GM23338 (cell line): ENCODE measurements at regions not wholly inside any gene's neighbourhood (a gene's known extent, or its start where the extent isn't known, plus 50 kb on each side); places are given as distances from the start of the nearest gene placed in this dataset.

Experiments used
- ATAC-seq: fragments of 200-7000 bp; cut with Tn5 transposase; 3 replicates; pipeline ENCODE4 v1.9.1; 2020
- DNase-seq: peaks from one replicate; pipeline ENCODE4 v3.0.0-alpha.2; 2015; ENCODE audit warnings: low spot score
- H2AFZ ChIP-seq: fragments of 200-600 bp; sonication (generic); 2 replicates; pipeline ENCODE4 v1.8.0; 2016; ENCODE audit warnings: antibody characterized with exemption, mild to moderate bottlenecking, moderate library complexity
- H3F3A ChIP-seq: fragments of 200-600 bp; sonication (generic); replicated peaks from 2 replicates; pipeline ENCODE4 v1.8.0; 2017; ENCODE audit warnings: antibody characterized with exemption, mixed run types, low read depth
- H3K27ac ChIP-seq: fragments of 200-600 bp; sonication (generic); 2 replicates; pipeline ENCODE4 v1.6.1; 2016; ENCODE audit warnings: low read depth
- H3K27me3 ChIP-seq: fragments of 200-600 bp; sonication (generic); 2 replicates; pipeline ENCODE4 v1.8.0; 2016; ENCODE audit warnings: mild to moderate bottlenecking, mixed run types, moderate library complexity; ENCODE audit not compliant: insufficient read depth
- H3K36me3 ChIP-seq: fragments of 200-600 bp; sonication (generic); 2 replicates; pipeline ENCODE4 v1.8.0; 2016; ENCODE audit warnings: mild to moderate bottlenecking; ENCODE audit not compliant: insufficient read depth
- H3K4me1 ChIP-seq: fragments of 200-600 bp; sonication (generic); 2 replicates; pipeline ENCODE4 v1.8.0; 2016; ENCODE audit warnings: mild to moderate bottlenecking, moderate library complexity; ENCODE audit not compliant: insufficient read depth
- H3K4me2 ChIP-seq: fragments of 200-600 bp; sonication (generic); 2 replicates; pipeline ENCODE4 v1.7.1; 2017; ENCODE audit warnings: mixed run types
- H3K4me3 ChIP-seq: fragments of 200-600 bp; sonication (generic); 2 replicates; pipeline ENCODE4 v1.6.1; 2016; ENCODE audit warnings: mixed run types
- H3K79me2 ChIP-seq: fragments of 200-600 bp; sonication (generic); replicated peaks from 2 replicates; pipeline ENCODE4 v1.8.0; 2017; ENCODE audit warnings: mild to moderate bottlenecking; ENCODE audit not compliant: insufficient read depth
- H3K9me2 ChIP-seq: fragments of 200-600 bp; sonication (generic); 2 replicates; pipeline ENCODE4 v1.8.0; 2017; ENCODE audit not compliant: insufficient read depth
- H4K20me1 ChIP-seq: fragments of 200-600 bp; sonication (generic); replicated peaks from 2 replicates; pipeline ENCODE4 v1.8.0; 2017; ENCODE audit warnings: mild to moderate bottlenecking; ENCODE audit not compliant: insufficient read depth
- H3K27ac Mint-ChIP-seq: 2 replicates; pipeline ENCODE4 v1.8.0; 2020; ENCODE audit warnings: inconsistent platforms, mild to moderate bottlenecking, moderate library complexity, mixed read lengths
- H3K27me3 Mint-ChIP-seq: 3 replicates; pipeline ENCODE4 v1.8.0; 2022; ENCODE audit warnings: low read depth, mild to moderate bottlenecking, moderate library complexity, mixed read lengths, inconsistent platforms; ENCODE audit not compliant: insufficient read depth, poor library complexity
- H3K36me3 Mint-ChIP-seq: 3 replicates; pipeline ENCODE4 v1.8.0; 2021; ENCODE audit warnings: low read depth, mild to moderate bottlenecking, inconsistent platforms, moderate library complexity, mixed read lengths
- H3K4me1 Mint-ChIP-seq: 3 replicates; pipeline ENCODE4 v1.8.0; 2020; ENCODE audit warnings: mild to moderate bottlenecking, inconsistent platforms, mixed read lengths
- H3K4me3 Mint-ChIP-seq: 3 replicates; pipeline ENCODE4 v1.8.0; 2021; ENCODE audit warnings: moderate library complexity, mild to moderate bottlenecking, inconsistent platforms, mixed read lengths
- H3K9me3 Mint-ChIP-seq: 3 replicates; pipeline ENCODE4 v1.8.0; 2020; ENCODE audit warnings: moderate library complexity, mild to moderate bottlenecking, inconsistent platforms, mixed read lengths
- CREB1 ChIP-seq: fragments of 250-450 bp; sonication (Bioruptor Pico); IDR thresholded peaks from 2 replicates; pipeline ENCODE4 v1.5.0; 2020; ENCODE audit warnings: low read depth, mild to moderate bottlenecking, moderate library complexity
- CTCF ChIP-seq, 2 experiments: fragments of 200-600 bp in 1 of 2; sonication (generic) in 1 of 2; conservative IDR thresholded peaks; 2 replicates each; pipeline versions ENCODE4 v1.5.1 to v1.6.1; 2016 to 2017; ENCODE audit warnings: antibody characterized with exemption in 2 of 2, low read depth in 2 of 2, mild to moderate bottlenecking in 2 of 2, moderate library complexity in 1 of 2
- ETS1 ChIP-seq: IDR thresholded peaks from 2 replicates; pipeline ENCODE4 v1.6.1; 2016; ENCODE audit warnings: antibody characterized with exemption
- EZH2 ChIP-seq: fragments of 200-600 bp; sonication (generic); IDR thresholded peaks from one replicate; pipeline ENCODE4 v1.8.0; 2017; ENCODE audit warnings: antibody characterized with exemption, mild to moderate bottlenecking, low read depth; ENCODE audit not compliant: unreplicated experiment
- NANOG ChIP-seq: IDR thresholded peaks from 2 replicates; pipeline ENCODE4 v1.6.1; 2016; ENCODE audit warnings: antibody characterized with exemption, borderline replicate concordance
- POLR2AphosphoS5 ChIP-seq: IDR thresholded peaks from 2 replicates; pipeline ENCODE4 v1.6.1; 2016; ENCODE audit warnings: antibody characterized with exemption, low read depth
- REST ChIP-seq: IDR thresholded peaks from one replicate; pipeline ENCODE4 v1.6.1; 2018; ENCODE audit warnings: antibody characterized with exemption; ENCODE audit not compliant: unreplicated experiment
- ZNF331 ChIP-seq: fragments of 250-450 bp; sonication (Bioruptor Pico); IDR thresholded peaks from 2 replicates; pipeline ENCODE4 v1.5.0; 2020; ENCODE audit warnings: low read depth, mild to moderate bottlenecking, moderate library complexity
- ZNF462 ChIP-seq: fragments of 250-450 bp; sonication (Bioruptor Pico); IDR thresholded peaks from 2 replicates; pipeline ENCODE4 v1.5.0; 2020; ENCODE audit warnings: mild to moderate bottlenecking, moderate library complexity

GRCh38 chr1:181296180-181296579, 187.1 kb upstream of the CACNA1E start:
- H3K27me3 Mint-ChIP-seq: peaks cover 5% of the 10 kb centered on the region
- Histone ChIP-seq H4K20me1 (no peaks in the 10 kb centered on the region), H3K4me1 (no peaks in the 10 kb centered on the region), H3K9me2 (no peaks in the 10 kb centered on the region), H3F3A (no peaks in the 10 kb centered on the region), H2AFZ (no peak overlapping the region), H3K27me3 (no peaks in the 10 kb centered on the region), H3K4me2 (no peak overlapping the region), H3K79me2 (no peaks in the 10 kb centered on the region), H3K36me3 (no peaks in the 10 kb centered on the region), H3K27ac (no peak overlapping the region), H3K4me3 (no peak overlapping the region)
- H3K36me3 Mint-ChIP-seq: no peaks in the 10 kb centered on the region
- no peak for DNase-seq
- no peaks in the 10 kb centered on the region for H3K9me3 Mint-ChIP-seq
- TF ChIP-seq REST (no peak), NANOG (no peak), CTCF (conservative IDR thresholded peaks at IDR 0.05; ENCODE audit: low read depth in 2 of 2) (no peak), POLR2AphosphoS5 (no peak), EZH2 (no peak), ZNF462 (no peak), CREB1 (no peak), ETS1 (no peak), ZNF331 (CRISPR knock-in tag) (no peak)
- no peak overlapping the region for H3K27ac Mint-ChIP-seq
- ATAC-seq: no peak
- H3K4me1 Mint-ChIP-seq: no peaks in the 10 kb centered on the region
- no peak overlapping the region for H3K4me3 Mint-ChIP-seq
